ENCODE measurements at regions not wholly inside any gene's neighbourhood (a gene's known extent, or its start where the extent isn't known, plus 50 kb on each side); places are given as distances from the start of the nearest gene placed in this dataset.
"Not testable (repeated sequence)": the region's sequence is repeated elsewhere in the genome, so short reads cannot be mapped to it uniquely, and the experiment has no call there.

- H3K4me3 Mint-ChIP-seq; H3K4me1 Mint-ChIP-seq (ENCODE audit: low read depth); H3K27me3 Mint-ChIP-seq; H3K27ac Mint-ChIP-seq; intact Hi-C loops (cut with micrococcal nuclease); H3K9me3 Mint-ChIP-seq; H3K36me3 Mint-ChIP-seq (ENCODE audit: low read depth): not testable (repeated sequence)
Observed at GRCh38 chr2:42989283-42990081, 197.1 kb upstream of the HAAO start.

GRCh38 chr2:42988055-42988454 is 195.7 kb upstream of the HAAO start:
- H3K4me1 Mint-ChIP-seq (ENCODE audit: low read depth); H3K4me3 Mint-ChIP-seq; H3K9me3 Mint-ChIP-seq; H3K27ac Mint-ChIP-seq; H3K36me3 Mint-ChIP-seq (ENCODE audit: low read depth); H3K27me3 Mint-ChIP-seq; intact Hi-C loops (cut with micrococcal nuclease): not testable (repeated sequence)

- Mint-ChIP-seq H3K27me3 (no peaks in the 10 kb centered on the region), H3K4me3 (no peak overlapping the region), H3K27ac (no peak overlapping the region), H3K4me1 (ENCODE audit: low read depth) (no peaks in the 10 kb centered on the region), H3K36me3 (ENCODE audit: low read depth) (no peaks in the 10 kb centered on the region), H3K9me3 (no peaks in the 10 kb centered on the region)
- intact Hi-C loops (cut with micrococcal nuclease): no loop called here
Observed at GRCh38 chr2:42987112-42987922, 194.9 kb upstream of the HAAO start.

- Mint-ChIP-seq H3K27ac (no peak overlapping the region), H3K27me3 (no peaks in the 10 kb centered on the region), H3K4me1 (ENCODE audit: low read depth) (peaks cover under 1% of the 10 kb centered on the region), H3K4me3 (no peak overlapping the region), H3K36me3 (ENCODE audit: low read depth) (no peaks in the 10 kb centered on the region), H3K9me3 (no peaks in the 10 kb centered on the region)
- intact Hi-C loops (cut with micrococcal nuclease): no loop called here
Observed at GRCh38 chr2:42984617-42985016, 192.2 kb upstream of the HAAO start.

- no peak overlapping the region for H3K4me3 Mint-ChIP-seq
- H3K27ac Mint-ChIP-seq: no peak overlapping the region
- H3K9me3 Mint-ChIP-seq: no peaks in the 10 kb centered on the region
- H3K4me1 Mint-ChIP-seq (ENCODE audit: low read depth): peaks cover 6% of the 10 kb centered on the region
- no peaks in the 10 kb centered on the region for H3K27me3 Mint-ChIP-seq
- no peaks in the 10 kb centered on the region for H3K36me3 Mint-ChIP-seq (ENCODE audit: low read depth)
- intact Hi-C loops (cut with micrococcal nuclease): no loop called here
Observed at GRCh38 chr2:42984081-42984480, 191.7 kb upstream of the HAAO start.

GRCh38 chr2:42980764-42981416 is 188.5 kb upstream of the HAAO start:
- Mint-ChIP-seq H3K4me3 (no peak overlapping the region), H3K27me3 (peaks cover 7% of the 10 kb centered on the region), H3K27ac (no peak overlapping the region), H3K36me3 (ENCODE audit: low read depth) (no peaks in the 10 kb centered on the region), H3K9me3 (no peaks in the 10 kb centered on the region), H3K4me1 (ENCODE audit: low read depth) (peaks cover 30% of the 10 kb centered on the region)
- intact Hi-C loops (cut with micrococcal nuclease): no loop called here

GRCh38 chr2:42979870-42980763 is 187.7 kb upstream of the HAAO start:
- intact Hi-C loops (cut with micrococcal nuclease): loop anchor here (5.0 kb wide), 1 partner anchor 47 kb away; no protein-coding TSS in a partner anchor

GRCh38 chr2:42979416-42979869 is 187.1 kb upstream of the HAAO start:
- no peaks in the 10 kb centered on the region for H3K9me3 Mint-ChIP-seq
- peaks cover 40% of the 10 kb centered on the region for H3K4me1 Mint-ChIP-seq (ENCODE audit: low read depth)
- intact Hi-C loops (cut with micrococcal nuclease): loop anchor here (5.0 kb wide), 1 partner anchor 48 kb away; no protein-coding TSS in a partner anchor
- no peak overlapping the region for H3K4me3 Mint-ChIP-seq
- peaks cover 7% of the 10 kb centered on the region for H3K27me3 Mint-ChIP-seq
- no peaks in the 10 kb centered on the region for H3K36me3 Mint-ChIP-seq (ENCODE audit: low read depth)
- no peak overlapping the region for H3K27ac Mint-ChIP-seq

More at GRCh38 chr2:42979870-42980763, 187.7 kb upstream of the HAAO start:
- Mint-ChIP-seq H3K27me3 (peaks cover 7% of the 10 kb centered on the region), H3K36me3 (ENCODE audit: low read depth) (no peaks in the 10 kb centered on the region), H3K4me1 (ENCODE audit: low read depth) (peaks cover 38% of the 10 kb centered on the region), H3K4me3 (no peak overlapping the region), H3K9me3 (no peaks in the 10 kb centered on the region), H3K27ac (no peak overlapping the region)

GRCh38 chr2:42978887-42979415 is 186.6 kb upstream of the HAAO start:
- intact Hi-C loops (cut with micrococcal nuclease): loop anchor here (5.0 kb wide), 1 partner anchor 48 kb away; no protein-coding TSS in a partner anchor
- Mint-ChIP-seq H3K9me3 (no peaks in the 10 kb centered on the region), H3K4me3 (no peak overlapping the region), H3K4me1 (ENCODE audit: low read depth) (peaks cover 45% of the 10 kb centered on the region), H3K27me3 (peaks cover 7% of the 10 kb centered on the region), H3K27ac (no peak overlapping the region), H3K36me3 (ENCODE audit: low read depth) (no peaks in the 10 kb centered on the region)

GRCh38 chr2:42978175-42978886 is 185.9 kb upstream of the HAAO start:
- H3K4me3 Mint-ChIP-seq: no peak overlapping the region
- H3K4me1 Mint-ChIP-seq (ENCODE audit: low read depth): peaks cover 49% of the 10 kb centered on the region
- intact Hi-C loops (cut with micrococcal nuclease): loop anchor here (5.0 kb wide), 1 partner anchor 49 kb away; no protein-coding TSS in a partner anchor
- H3K27ac Mint-ChIP-seq: peak overlapping the region; percentile 18
- H3K27me3 Mint-ChIP-seq: peaks cover 7% of the 10 kb centered on the region
- H3K36me3 Mint-ChIP-seq (ENCODE audit: low read depth): no peaks in the 10 kb centered on the region
- H3K9me3 Mint-ChIP-seq: no peaks in the 10 kb centered on the region

- Mint-ChIP-seq H3K9me3 (no peaks in the 10 kb centered on the region), H3K27ac (peak overlapping the region; percentile 74), H3K27me3 (peaks cover 7% of the 10 kb centered on the region), H3K4me3 (no peak overlapping the region), H3K4me1 (ENCODE audit: low read depth) (peaks cover 49% of the 10 kb centered on the region), H3K36me3 (ENCODE audit: low read depth) (no peaks in the 10 kb centered on the region)
- intact Hi-C loops (cut with micrococcal nuclease): loop anchor here (5.0 kb wide), 1 partner anchor 50 kb away; no protein-coding TSS in a partner anchor
Observed at GRCh38 chr2:42977270-42978174, 185.1 kb upstream of the HAAO start.

GRCh38 chr2:42976351-42976750 is 184.0 kb upstream of the HAAO start:
- peaks cover 7% of the 10 kb centered on the region for H3K27me3 Mint-ChIP-seq

More at GRCh38 chr2:42976351-42976750, 184.0 kb upstream of the HAAO start:
- Mint-ChIP-seq H3K27ac (peak overlapping the region; percentile 74), H3K4me1 (ENCODE audit: low read depth) (peaks cover 57% of the 10 kb centered on the region), H3K4me3 (no peak overlapping the region), H3K36me3 (ENCODE audit: low read depth) (no peaks in the 10 kb centered on the region), H3K9me3 (no peaks in the 10 kb centered on the region)
- intact Hi-C loops (cut with micrococcal nuclease): loop anchor here (5.0 kb wide), 1 partner anchor 51 kb away; no protein-coding TSS in a partner anchor
